ENCODE measurements at regions not wholly inside any gene's neighbourhood (a gene's known extent, or its start where the extent isn't known, plus 50 kb on each side); places are given as distances from the start of the nearest gene placed in this dataset.

GRCh38 chr3:5276934-5277333, 89.4 kb downstream of the EDEM1 start:
- Histone ChIP-seq H3K4me3 (no peak overlapping the region), H3K4me1 (no peaks in the 10 kb centered on the region), H3K9me3 (no peaks in the 10 kb centered on the region), H3K36me3 (ENCODE audit: low read depth, missing control alignments) (no peaks in the 10 kb centered on the region), H3K27ac (no peak overlapping the region), H3K27me3 (no peaks in the 10 kb centered on the region)
- TF ChIP-seq, protein P1, sequence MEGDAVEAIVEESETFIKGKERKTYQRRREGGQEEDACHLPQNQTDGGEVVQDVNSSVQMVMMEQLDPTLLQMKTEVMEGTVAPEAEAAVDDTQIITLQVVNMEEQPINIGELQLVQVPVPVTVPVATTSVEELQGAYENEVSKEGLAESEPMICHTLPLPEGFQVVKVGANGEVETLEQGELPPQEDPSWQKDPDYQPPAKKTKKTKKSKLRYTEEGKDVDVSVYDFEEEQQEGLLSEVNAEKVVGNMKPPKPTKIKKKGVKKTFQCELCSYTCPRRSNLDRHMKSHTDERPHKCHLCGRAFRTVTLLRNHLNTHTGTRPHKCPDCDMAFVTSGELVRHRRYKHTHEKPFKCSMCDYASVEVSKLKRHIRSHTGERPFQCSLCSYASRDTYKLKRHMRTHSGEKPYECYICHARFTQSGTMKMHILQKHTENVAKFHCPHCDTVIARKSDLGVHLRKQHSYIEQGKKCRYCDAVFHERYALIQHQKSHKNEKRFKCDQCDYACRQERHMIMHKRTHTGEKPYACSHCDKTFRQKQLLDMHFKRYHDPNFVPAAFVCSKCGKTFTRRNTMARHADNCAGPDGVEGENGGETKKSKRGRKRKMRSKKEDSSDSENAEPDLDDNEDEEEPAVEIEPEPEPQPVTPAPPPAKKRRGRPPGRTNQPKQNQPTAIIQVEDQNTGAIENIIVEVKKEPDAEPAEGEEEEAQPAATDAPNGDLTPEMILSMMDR (IDR thresholded peaks at IDR 0.05) = no peak
- no peak for TF ChIP-seq POLR2A (IDR thresholded peaks at IDR 0.05)
- intact Hi-C loops (cut with DNase I; ENCODE audit: low total_unique reads) = no loop called here
- WGBS, 2 donors = 91 to 95% methylated on average over 8 of the region's 8 CpGs
- DNase-seq = no peak

DNA sequence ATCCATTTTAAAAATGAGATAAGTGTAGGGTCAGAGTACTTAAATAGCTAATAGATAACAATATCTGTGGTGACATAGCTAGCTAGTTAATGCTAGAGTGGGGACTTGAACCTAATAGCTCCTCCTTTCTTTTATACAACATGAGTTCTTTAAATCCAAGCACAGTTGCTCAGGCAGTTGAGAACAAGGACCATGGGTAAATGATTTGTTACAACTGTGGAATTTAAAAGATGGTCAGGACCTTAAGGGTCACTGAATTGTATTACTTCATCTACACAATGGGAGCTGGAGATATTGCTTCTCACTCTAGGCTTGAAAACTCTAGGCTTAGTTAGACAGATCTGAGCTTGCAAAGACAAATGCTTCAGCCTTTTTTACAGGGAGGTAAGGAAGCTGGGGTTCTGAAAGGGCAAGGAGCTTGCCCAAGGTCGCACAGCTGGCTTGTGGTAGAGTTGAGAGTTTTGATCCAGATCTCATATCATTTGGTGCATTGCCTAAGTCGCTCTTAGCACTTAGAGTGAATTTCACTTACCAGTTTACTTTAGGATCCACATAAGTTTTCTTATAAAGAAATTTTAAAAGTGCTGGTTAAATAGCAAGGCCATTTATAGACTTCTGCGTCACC, 90.2 kb downstream of the EDEM1 start:
- intact Hi-C loops (cut with DNase I; ENCODE audit: low total_unique reads) = no loop called here
- DNase-seq = no peak
- Histone ChIP-seq H3K27me3 (no peaks in the 10 kb centered on the region), H3K9me3 (no peaks in the 10 kb centered on the region), H3K36me3 (ENCODE audit: low read depth, missing control alignments) (no peaks in the 10 kb centered on the region), H3K27ac (no peak overlapping the region), H3K4me1 (no peaks in the 10 kb centered on the region), H3K4me3 (no peak overlapping the region)
- WGBS, 2 donors = 67 to 77% methylated on average over 3 of the region's 3 CpGs
- no peak for TF ChIP-seq POLR2A (IDR thresholded peaks at IDR 0.05)
- TF ChIP-seq, protein P1 (IDR thresholded peaks at IDR 0.05) = no peak

DNA sequence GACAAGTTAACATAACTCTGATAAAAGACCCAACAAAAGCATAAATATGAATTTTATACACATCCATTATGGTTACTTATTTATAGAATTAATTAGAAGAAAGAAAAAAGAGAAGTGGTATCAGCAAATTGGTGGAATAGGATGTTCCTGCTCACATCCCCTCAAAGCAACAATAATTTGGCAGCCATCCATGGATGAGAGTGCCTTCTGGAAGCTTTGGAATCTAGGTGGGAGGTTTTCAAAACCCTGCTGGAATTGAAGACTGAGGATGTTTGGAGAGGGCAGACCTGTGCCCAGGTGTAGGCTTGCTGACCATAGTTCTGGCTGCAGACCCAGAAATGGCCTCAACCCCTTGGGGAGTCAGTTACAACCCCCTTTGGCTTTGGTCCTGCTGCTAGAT, 91.2 kb downstream of the EDEM1 start:
- no peaks in the 10 kb centered on the region for H3K27me3 ChIP-seq
- no peaks in the 10 kb centered on the region for H3K4me1 ChIP-seq
- TF ChIP-seq, protein P1 (IDR thresholded peaks at IDR 0.05) = no peak
- no peaks in the 10 kb centered on the region for H3K36me3 ChIP-seq (ENCODE audit: low read depth, missing control alignments)
- no peak overlapping the region for H3K27ac ChIP-seq
- H3K4me3 ChIP-seq = no peak overlapping the region
- intact Hi-C loops (cut with DNase I; ENCODE audit: low total_unique reads) = no loop called here
- no peaks in the 10 kb centered on the region for H3K9me3 ChIP-seq
- no peak for DNase-seq

DNA sequence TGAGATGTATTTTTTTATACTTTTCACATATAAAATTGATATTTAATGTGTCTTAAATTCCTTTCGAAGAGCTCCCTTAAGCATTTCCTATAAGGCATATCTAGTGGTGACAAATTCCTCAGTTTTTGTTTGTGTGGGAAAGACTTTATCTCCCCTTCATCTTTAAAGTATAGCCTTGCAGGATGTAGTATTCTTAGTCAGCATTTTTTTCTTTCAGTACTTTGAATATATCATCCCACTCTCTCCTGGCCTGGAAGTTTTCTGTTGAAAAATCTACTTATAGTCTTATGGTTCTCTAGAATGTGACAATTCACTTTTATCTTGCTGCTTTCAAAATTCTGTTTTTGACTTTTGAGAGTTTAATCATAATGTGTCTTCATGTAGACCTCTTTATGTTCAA, 95.2 kb downstream of the EDEM1 start:
- Histone ChIP-seq H3K27me3 (no peaks in the 10 kb centered on the region), H3K4me1 (no peaks in the 10 kb centered on the region), H3K9me3 (no peaks in the 10 kb centered on the region), H3K27ac (no peak overlapping the region), H3K36me3 (ENCODE audit: low read depth, missing control alignments) (no peaks in the 10 kb centered on the region), H3K4me3 (no peak overlapping the region)
- WGBS, 2 donors = 89 to 97% methylated on average over 1 of the region's 1 CpG
- TF ChIP-seq POLR2A (IDR thresholded peaks at IDR 0.05) = no peak
- TF ChIP-seq, protein P1 (IDR thresholded peaks at IDR 0.05) = no peak
- no peak for DNase-seq
- intact Hi-C loops (cut with DNase I; ENCODE audit: low total_unique reads) = no loop called here

DNA sequence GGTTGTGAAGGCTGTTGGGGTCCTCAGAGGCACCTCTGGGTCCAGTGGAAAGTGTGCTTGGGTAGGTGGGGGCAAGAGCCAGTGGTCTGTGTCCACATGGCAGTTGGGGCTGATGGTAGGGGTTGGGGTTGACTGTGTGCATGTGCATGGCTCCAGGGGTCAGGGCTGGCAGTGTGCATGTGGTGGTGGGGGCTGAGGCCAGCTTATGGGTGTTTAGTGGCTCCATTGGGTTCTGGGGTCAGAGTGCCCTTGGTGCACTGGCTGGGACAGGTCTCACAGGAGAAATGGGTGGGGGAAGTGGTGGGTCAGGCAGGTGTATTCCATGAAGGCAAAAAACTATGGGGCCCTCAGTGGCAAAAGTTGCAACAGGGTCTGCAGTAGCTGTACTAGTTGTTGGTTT, 97.9 kb downstream of the EDEM1 start:
- TF ChIP-seq POLR2A (IDR thresholded peaks at IDR 0.05) = no peak
- TF ChIP-seq, protein P1 (IDR thresholded peaks at IDR 0.05) = no peak
- no peaks in the 10 kb centered on the region for H3K4me1 ChIP-seq
- H3K27ac ChIP-seq = no peak overlapping the region
- no peaks in the 10 kb centered on the region for H3K9me3 ChIP-seq
- no peaks in the 10 kb centered on the region for H3K36me3 ChIP-seq (ENCODE audit: low read depth, missing control alignments)
- intact Hi-C loops (cut with DNase I; ENCODE audit: low total_unique reads) = no loop called here
- no peak for DNase-seq
- no peaks in the 10 kb centered on the region for H3K27me3 ChIP-seq
- H3K4me3 ChIP-seq = no peak overlapping the region

Data from testis (tissue), 2 donors.